Fibroblast of peridontal ligament (primary cell): ENCODE measurements at regions not wholly inside any gene's neighbourhood (a gene's known extent, or its start where the extent isn't known, plus 50 kb on each side); places are given as distances from the start of the nearest gene placed in this dataset.

ENCODE experiments used
- DNase-seq: peaks from one replicate; pipeline ENCODE4 v3.0.0-alpha.2; 2010; ENCODE audit errors: extremely low read depth

GRCh38 chr9:89996116-89996515 lies 391.3 kb downstream of the GADD45G start:
- no peak for DNase-seq

DNA sequence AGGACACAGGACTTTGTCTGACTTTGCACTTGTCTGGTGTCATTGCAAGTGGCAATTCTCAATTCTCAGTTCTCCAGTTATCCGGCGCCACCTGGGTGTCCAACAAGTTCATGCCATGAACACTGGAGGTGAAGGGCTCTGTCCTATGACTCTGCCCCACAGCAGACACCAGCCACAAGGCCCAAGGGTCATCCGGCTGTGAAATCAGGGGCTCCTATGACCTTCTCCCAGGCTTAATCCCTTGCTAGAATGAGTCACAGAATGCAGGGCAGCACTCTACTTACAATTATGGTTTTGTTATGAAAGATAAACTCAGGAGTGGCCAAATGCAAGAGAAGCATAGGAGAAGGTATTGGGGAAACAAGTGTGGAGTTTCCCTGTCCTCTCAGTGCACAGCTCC lies 392.0 kb downstream of the GADD45G start:
- DNase-seq, result no peak

GRCh38 chr9:89998633-89999032 lies 393.8 kb downstream of the GADD45G start:
- no peak for DNase-seq

- DNase-seq, result no peak
Measured at GRCh38 chr9:89999176-89999533, 394.3 kb downstream of the GADD45G start.

- peak; percentile 36 for DNase-seq
Measured at GRCh38 chr9:89999534-90000370, 394.9 kb downstream of the GADD45G start.

- DNase-seq, result no peak
Measured at GRCh38 chr9:90000925-90001324, 396.1 kb downstream of the GADD45G start.

- no peak for DNase-seq
Measured at GRCh38 chr9:90001747-90002146, 396.9 kb downstream of the GADD45G start.

- DNase-seq, result peak; percentile 5
Measured at GRCh38 chr9:90002397-90003271, 397.8 kb downstream of the GADD45G start.

DNA sequence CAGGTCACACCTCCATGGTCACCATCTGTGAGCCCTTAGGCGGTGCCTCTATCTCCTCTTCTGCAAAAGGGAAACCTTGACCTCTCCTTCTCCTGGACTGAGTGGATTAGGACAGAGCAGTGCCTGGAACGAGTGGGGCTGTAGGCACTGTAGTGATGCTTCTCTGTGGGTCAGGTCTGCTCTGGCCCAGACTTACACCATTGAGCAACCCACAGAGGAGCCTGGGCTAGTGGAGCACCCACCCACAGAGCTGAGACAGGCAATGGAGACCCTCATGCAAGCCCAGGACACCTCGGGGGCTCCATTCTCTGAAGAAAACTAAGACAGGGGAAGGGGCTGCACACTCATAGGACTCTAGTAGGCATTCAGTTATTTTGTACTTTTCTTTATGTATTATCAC lies 400.6 kb downstream of the GADD45G start:
- DNase-seq, result no peak

GRCh38 chr9:90007516-90008440 lies 403.0 kb downstream of the GADD45G start:
- peak; percentile 56 for DNase-seq

DNA sequence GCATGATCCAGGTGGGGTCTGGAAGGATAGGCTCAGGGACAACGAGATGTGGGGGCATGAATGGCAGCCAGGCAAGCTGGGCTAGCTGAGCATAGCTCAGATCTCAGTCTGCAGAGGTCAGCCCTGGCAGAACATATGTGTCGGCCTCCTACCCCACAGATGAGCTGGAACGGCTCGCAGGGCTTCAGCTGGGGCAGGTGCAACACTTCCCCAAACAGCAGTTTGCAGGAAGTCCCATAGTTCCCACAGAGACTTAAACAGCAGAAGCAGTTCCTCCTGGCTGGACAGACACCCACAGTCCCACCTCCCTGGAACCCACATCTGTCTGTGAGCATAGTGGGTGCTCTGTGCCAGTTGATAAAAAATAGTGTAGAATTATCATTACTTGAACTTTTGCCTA lies 404.6 kb downstream of the GADD45G start:
- no peak for DNase-seq

DNA sequence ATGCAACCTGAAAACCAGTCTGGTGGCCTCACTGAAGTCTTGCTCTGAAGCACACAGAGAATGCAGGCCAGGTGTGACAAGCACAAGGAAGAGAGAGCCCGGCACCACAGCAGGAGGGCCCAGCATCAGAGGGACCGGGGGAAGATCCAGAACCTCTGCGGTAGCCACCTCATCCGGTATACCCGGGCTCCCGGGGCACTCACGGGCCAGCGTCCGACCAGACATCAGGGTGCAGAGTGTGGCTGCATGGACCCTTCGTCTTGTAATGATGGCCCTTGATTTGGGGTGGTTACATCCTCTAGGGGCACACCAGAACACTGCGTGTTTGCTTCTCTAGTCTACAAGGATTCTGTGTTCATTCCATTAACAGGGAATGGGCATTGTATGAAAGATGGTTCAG lies 406.0 kb downstream of the GADD45G start:
- no peak for DNase-seq

DNA sequence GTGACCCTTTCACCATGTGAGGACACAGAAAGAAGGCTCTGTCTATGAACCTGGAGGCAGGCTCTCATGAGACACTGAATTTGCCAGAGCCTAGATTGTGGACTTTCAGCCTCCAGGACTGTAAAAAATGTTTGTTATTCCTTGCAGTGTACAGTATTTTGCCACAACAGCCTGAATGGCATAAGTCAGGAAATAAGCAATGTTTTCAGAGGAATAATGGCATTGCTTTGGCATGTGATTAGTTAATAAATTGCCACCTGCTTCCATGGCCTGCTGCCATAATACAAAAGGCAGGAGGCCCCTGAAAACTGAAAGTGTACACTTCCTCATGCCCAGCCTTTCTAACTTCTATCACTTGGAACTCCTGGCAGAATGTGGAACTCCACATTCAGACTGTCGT lies 408.1 kb downstream of the GADD45G start:
- DNase-seq, result no peak

DNA sequence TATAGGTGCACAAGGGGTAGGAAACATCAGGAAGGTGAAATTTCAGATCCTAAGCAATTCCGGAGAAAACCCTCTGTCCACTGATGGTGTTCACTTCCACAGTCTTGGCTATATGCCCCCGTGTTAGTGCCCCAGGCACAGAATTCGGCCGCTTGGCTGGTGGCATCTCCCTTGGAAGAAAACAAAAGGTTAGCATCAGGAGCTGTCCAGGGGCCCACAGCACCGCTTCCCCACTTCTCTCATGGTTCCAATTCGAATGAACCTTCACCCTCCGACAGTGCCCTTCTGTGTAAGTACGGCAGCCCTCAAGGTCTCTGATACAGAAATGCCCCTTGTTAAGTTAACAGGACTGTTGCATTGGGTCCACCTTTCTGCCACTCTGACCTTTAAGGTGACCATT lies 409.0 kb downstream of the GADD45G start:
- no peak for DNase-seq

DNA sequence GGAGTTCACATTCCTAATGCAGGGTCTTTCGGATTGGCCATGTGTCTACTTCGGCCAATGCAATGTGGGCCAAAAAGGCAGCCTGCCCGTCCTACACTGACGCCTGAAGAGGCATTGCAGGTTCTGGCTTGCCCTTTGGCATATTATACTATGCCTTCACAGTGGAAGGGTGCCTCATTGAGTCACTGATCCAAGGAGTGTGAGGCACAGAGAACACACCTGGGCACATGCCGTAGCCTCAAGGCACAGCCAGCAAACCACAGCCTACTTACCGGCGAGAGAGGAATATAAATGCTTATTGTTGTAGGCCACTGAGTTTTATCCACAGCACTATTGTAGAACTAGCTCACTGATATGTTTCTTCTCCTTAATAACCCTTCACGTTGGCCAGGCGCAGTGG lies 409.6 kb downstream of the GADD45G start:
- DNase-seq, result no peak

- DNase-seq, result no peak
Measured at GRCh38 chr9:90016272-90016671, 411.5 kb downstream of the GADD45G start.

GRCh38 chr9:90017679-90018078 lies 412.9 kb downstream of the GADD45G start:
- no peak for DNase-seq

- DNase-seq, result no peak
Measured at GRCh38 chr9:90018688-90019087, 413.9 kb downstream of the GADD45G start.

- no peak for DNase-seq
Measured at GRCh38 chr9:90019626-90020025, 414.8 kb downstream of the GADD45G start.

DNA sequence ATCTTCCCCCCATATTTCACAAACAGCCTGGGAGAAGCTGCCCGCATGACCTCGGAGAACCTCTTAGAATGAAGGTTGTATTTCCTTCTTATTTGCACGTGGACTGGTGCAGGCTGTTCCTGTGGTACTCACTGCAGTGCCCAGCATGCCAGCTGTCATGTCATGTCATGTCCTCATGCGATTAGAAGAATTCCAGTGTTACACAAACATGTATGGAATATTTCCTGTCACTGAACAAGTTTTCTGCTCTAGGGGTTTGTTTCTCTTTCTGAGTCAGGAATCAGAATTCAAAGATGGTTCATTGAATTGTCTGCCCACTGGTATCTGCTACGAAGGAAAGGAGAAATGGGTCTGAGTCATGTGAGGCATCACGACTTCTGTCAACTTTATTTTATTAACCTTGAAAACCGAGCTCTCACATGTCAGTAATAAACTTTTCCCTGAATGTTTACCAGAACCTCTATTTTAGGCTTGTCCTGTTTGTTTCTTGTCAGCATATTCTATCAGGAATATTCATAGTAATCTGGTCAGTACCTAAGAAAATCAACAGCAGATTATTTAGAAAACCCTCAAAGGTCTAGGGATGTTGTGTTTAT lies 415.6 kb downstream of the GADD45G start:
- no peak for DNase-seq

GRCh38 chr9:90021216-90021906 lies 416.5 kb downstream of the GADD45G start:
- DNase-seq, result no peak
